ENCODE measurements at regions not wholly inside any gene's neighbourhood (a gene's known extent, or its start where the extent isn't known, plus 50 kb on each side); places are given as distances from the start of the nearest gene placed in this dataset.

GRCh38 chr13:108363666-108364065 lies 94.1 kb downstream of the TNFSF13B start:
- H3K27me3 ChIP-seq (ENCODE audit: control insufficient read depth in 1 of 2, insufficient read depth in 2 of 2, low read length in 2 of 2), result no peaks in the 10 kb centered on the region

GRCh38 chr13:108365255-108365654 lies 95.7 kb downstream of the TNFSF13B start:
- H4K20me1 ChIP-seq (ENCODE audit: insufficient read depth, low read length), result no peaks in the 10 kb centered on the region

More at GRCh38 chr13:108363666-108364065, 94.1 kb downstream of the TNFSF13B start:
- Histone ChIP-seq H3K4me3 (replicated peaks in 1 of 3; ENCODE audit: insufficient read depth in 1 of 3, low read depth in 2 of 3, low read length in 3 of 3) (no peak overlapping the region), H3K4me2 (ENCODE audit: low read depth, low read length) (no peak overlapping the region), H3K9ac (ENCODE audit: insufficient read depth, low read depth, low read length) (no peak overlapping the region), H2AFZ (ENCODE audit: low read length) (no peak overlapping the region), H3K4me1 (ENCODE audit: insufficient read depth, low read length) (no peaks in the 10 kb centered on the region), H3K27ac (ENCODE audit: extremely low read length, insufficient read depth, low read length) (no peak overlapping the region), H3K36me3 (replicated peaks in 1 of 2; ENCODE audit: control insufficient read depth in 1 of 2, insufficient read depth in 2 of 2, low read length in 2 of 2) (no peaks in the 10 kb centered on the region), H3K9me3 (ENCODE audit: low read length) (no peaks in the 10 kb centered on the region; the same call in 1 of the 2 replicates), H4K20me1 (ENCODE audit: insufficient read depth, low read length) (no peaks in the 10 kb centered on the region), H3K79me2 (ENCODE audit: insufficient read depth, low read length) (no peaks in the 10 kb centered on the region)
- FAIRE-seq (no peak), ATAC-seq (no peak), DNase-seq (ENCODE audit: low spot score) (no peak)
- in situ Hi-C loops (cut with HindIII; ENCODE audit: extremely low pct_ligation_motif_present, low pct_unique_long_range_greater_than_20kb), result no loop called here
- intact Hi-C loops (cut with micrococcal nuclease; ENCODE audit: unreplicated experiment), result no loop called here
- 18% methylated on average over 5 of the region's 5 CpGs for WGBS (ENCODE audit: low lambda C conversion rate)
- CTCF ChIA-PET (ENCODE audit: low intra/inter-chr PET ratio, low total read pairs), result no interaction called here
- BruUV-seq (replicated peaks), result no TSS peak
- TF ChIP-seq RBFOX2 (IDR thresholded peaks at IDR 0.05; ENCODE audit: low read depth, low read length), result no peak
- TF ChIP-seq DMTF1 (CRISPR knock-in tag; IDR thresholded peaks at IDR 0.05), result no peak
- TF ChIP-seq NR2C2 (CRISPR knock-in tag; IDR thresholded peaks at IDR 0.05; ENCODE audit: borderline replicate concordance), result no peak
- no peak for TF ChIP-seq ZNF251 (CRISPR knock-in tag; IDR thresholded peaks at IDR 0.05)
- TF ChIP-seq ATM (IDR thresholded peaks at IDR 0.05; ENCODE audit: borderline replicate concordance), result no peak
- TF ChIP-seq MED13 (CRISPR knock-in tag; IDR thresholded peaks at IDR 0.05), result no peak
- no peak for TF ChIP-seq FOXC1 (CRISPR knock-in tag; IDR thresholded peaks at IDR 0.05; ENCODE audit: borderline replicate concordance)
- POLR2A ChIA-PET, result no interaction called here

More at GRCh38 chr13:108365255-108365654, 95.7 kb downstream of the TNFSF13B start:
- Histone ChIP-seq H3K4me3 (replicated peaks in 1 of 3; ENCODE audit: insufficient read depth in 1 of 3, low read depth in 2 of 3, low read length in 3 of 3) (no peak overlapping the region), H3K4me1 (ENCODE audit: insufficient read depth, low read length) (no peaks in the 10 kb centered on the region), H3K9me3 (ENCODE audit: low read length) (no peaks in the 10 kb centered on the region; the same call in 1 of the 2 replicates), H2AFZ (ENCODE audit: low read length) (no peak overlapping the region), H3K4me2 (ENCODE audit: low read depth, low read length) (no peak overlapping the region), H3K79me2 (ENCODE audit: insufficient read depth, low read length) (no peaks in the 10 kb centered on the region), H3K27ac (ENCODE audit: extremely low read length, insufficient read depth, low read length) (no peak overlapping the region), H3K9ac (ENCODE audit: insufficient read depth, low read depth, low read length) (no peak overlapping the region), H3K36me3 (replicated peaks in 1 of 2; ENCODE audit: control insufficient read depth in 1 of 2, insufficient read depth in 2 of 2, low read length in 2 of 2) (no peaks in the 10 kb centered on the region), H3K27me3 (ENCODE audit: control insufficient read depth in 1 of 2, insufficient read depth in 2 of 2, low read length in 2 of 2) (no peaks in the 10 kb centered on the region)
- ChIA-PET CTCF (ENCODE audit: low intra/inter-chr PET ratio, low total read pairs) (no interaction called here), POLR2A (no interaction called here)
- in situ Hi-C loops (cut with HindIII; ENCODE audit: extremely low pct_ligation_motif_present, low pct_unique_long_range_greater_than_20kb), result no loop called here
- TF ChIP-seq SP4 (CRISPR knock-in tag; IDR thresholded peaks at IDR 0.05) (no peak), MBNL3 (CRISPR knock-in tag; conservative IDR thresholded peaks at IDR 0.05) (no peak), GZF1 (CRISPR knock-in tag; IDR thresholded peaks at IDR 0.05) (no peak), RBM39 (IDR thresholded peaks at IDR 0.05; ENCODE audit: low read depth, low read length, poor library complexity, severe bottlenecking) (no peak), ZSCAN12 (CRISPR knock-in tag; IDR thresholded peaks at IDR 0.05) (no peak), ZBTB34 (CRISPR knock-in tag; IDR thresholded peaks at IDR 0.05) (no peak), NFE2L1 (CRISPR knock-in tag; IDR thresholded peaks at IDR 0.05; ENCODE audit: borderline replicate concordance) (no peak), ZNF333 (CRISPR knock-in tag; IDR thresholded peaks at IDR 0.05; ENCODE audit: borderline replicate concordance) (no peak)
- no peak for DNase-seq (ENCODE audit: low spot score)
- WGBS (ENCODE audit: low lambda C conversion rate), result 1% methylated on average over 4 of the region's 4 CpGs
- intact Hi-C loops (cut with micrococcal nuclease; ENCODE audit: unreplicated experiment), result no loop called here
- no TSS peak for BruUV-seq (replicated peaks)
- no peak for ATAC-seq
- no peak for FAIRE-seq
